ENCODE measurements at regions not wholly inside any gene's neighbourhood (a gene's known extent, or its start where the extent isn't known, plus 50 kb on each side); places are given as distances from the start of the nearest gene placed in this dataset.
A peak's percentile ranks its signal among the peaks of the same experiment; 100 is the strongest.
"Not testable (repeated sequence)": the region's sequence is repeated elsewhere in the genome, so short reads cannot be mapped to it uniquely, and the experiment has no call there.

DNA sequence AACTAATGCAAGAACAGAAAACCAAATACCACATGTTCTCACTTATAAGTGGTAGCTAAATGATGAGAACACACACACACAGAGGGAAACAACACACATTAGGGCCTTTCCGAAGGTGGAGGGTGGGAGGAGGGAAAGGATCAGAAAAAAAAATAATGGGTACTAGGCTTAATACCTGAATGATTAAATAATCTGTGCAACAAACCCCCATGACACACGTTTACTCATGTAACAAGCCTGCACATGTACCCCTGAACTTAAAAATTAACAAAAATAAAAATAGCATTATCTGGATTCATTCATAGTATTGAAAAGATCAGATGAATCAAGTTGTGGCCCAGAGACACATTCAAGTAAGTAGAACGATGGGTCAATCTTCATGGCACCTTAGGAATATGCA is 159.5 kb upstream of the POT1 start:
- Mint-ChIP-seq H3K9me3 (no peaks in the 10 kb centered on the region), H3K27me3 (ENCODE audit: low read depth) (no peaks in the 10 kb centered on the region), H3K4me1 (ENCODE audit: low read depth) (no peaks in the 10 kb centered on the region), H3K4me3 (no peak overlapping the region), H3K27ac (no peak overlapping the region), H3K36me3 (ENCODE audit: insufficient read depth in 2 of 2) (no peaks in the 10 kb centered on the region)
- no peak for DNase-seq
- ATAC-seq (replicated peaks in 1 of 2): no peak

DNA sequence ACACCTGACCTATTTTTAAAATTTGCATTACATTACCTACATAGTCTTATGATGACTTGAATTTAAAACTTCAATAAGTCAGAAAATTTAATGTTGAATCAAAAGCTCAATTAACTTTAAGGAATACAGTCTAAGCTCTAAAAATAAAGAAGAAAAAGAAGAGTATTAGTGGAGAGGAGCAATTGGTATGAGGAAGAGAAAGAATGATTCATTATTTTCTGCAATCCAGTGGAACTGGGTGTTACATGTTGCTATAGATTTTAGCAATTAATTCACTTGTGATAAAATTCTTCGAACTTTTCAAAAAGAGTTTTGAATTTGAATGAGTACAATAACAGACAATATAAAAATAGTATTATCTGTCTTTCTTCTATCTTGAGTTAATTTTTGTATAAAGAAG is 158.9 kb upstream of the POT1 start:
- Mint-ChIP-seq H3K36me3 (ENCODE audit: insufficient read depth in 2 of 2) (no peaks in the 10 kb centered on the region), H3K27me3 (ENCODE audit: low read depth) (no peaks in the 10 kb centered on the region), H3K9me3 (no peaks in the 10 kb centered on the region), H3K4me3 (no peak overlapping the region), H3K27ac (no peak overlapping the region), H3K4me1 (ENCODE audit: low read depth) (no peaks in the 10 kb centered on the region)
- DNase-seq: no peak
- no peak for ATAC-seq (replicated peaks in 1 of 2)

DNA sequence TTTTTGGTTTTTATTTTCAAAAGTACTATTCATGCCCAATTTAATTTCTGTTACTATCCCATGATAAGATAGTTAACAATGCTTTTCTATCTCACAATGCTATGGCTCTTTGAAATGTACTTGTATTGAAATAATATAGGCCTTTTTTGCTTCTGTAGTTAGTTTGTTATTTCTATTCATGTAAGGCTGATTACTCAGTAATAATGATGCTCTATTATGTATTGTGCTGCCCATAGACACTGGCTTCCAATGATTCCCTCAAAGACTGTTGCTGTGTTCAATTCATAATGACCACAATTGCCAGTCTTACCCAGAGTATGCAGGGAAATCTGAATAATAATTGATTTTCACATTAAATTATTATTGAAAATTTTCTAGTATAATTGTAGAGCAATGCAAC is 155.5 kb upstream of the POT1 start:
- H3K4me1 Mint-ChIP-seq (ENCODE audit: low read depth): no peaks in the 10 kb centered on the region
- no peaks in the 10 kb centered on the region for H3K36me3 Mint-ChIP-seq (ENCODE audit: insufficient read depth in 2 of 2)
- no peak overlapping the region for H3K4me3 Mint-ChIP-seq
- H3K9me3 Mint-ChIP-seq: no peaks in the 10 kb centered on the region
- DNase-seq: no peak
- no peak overlapping the region for H3K27ac Mint-ChIP-seq
- ATAC-seq (replicated peaks in 1 of 2): no peak
- no peaks in the 10 kb centered on the region for H3K27me3 Mint-ChIP-seq (ENCODE audit: low read depth)

DNA sequence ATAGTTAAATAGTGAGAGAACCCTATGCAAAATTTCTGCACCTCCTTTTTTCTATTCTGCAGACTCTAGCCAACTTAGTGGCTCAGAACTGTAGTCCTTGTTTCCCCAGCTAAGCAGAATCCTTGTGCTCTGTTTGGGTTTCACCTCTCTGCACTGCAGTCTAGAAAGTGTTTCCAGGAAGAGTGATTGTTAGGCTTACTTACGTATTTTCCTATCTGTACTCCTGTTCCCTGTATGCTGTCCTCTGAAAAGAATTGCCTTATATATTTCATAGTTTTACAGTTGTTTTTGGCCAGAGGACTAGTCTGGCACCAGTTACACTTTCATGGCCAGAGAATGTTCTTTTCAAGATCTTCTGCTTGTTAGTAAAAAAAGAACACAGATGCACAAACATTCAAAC is 154.6 kb upstream of the POT1 start:
- Mint-ChIP-seq H3K27me3 (ENCODE audit: low read depth) (no peaks in the 10 kb centered on the region), H3K9me3 (no peaks in the 10 kb centered on the region), H3K27ac (no peak overlapping the region), H3K4me3 (no peak overlapping the region), H3K36me3 (ENCODE audit: insufficient read depth in 2 of 2) (no peaks in the 10 kb centered on the region), H3K4me1 (ENCODE audit: low read depth) (no peaks in the 10 kb centered on the region)
- DNase-seq: no peak
- ATAC-seq (replicated peaks in 1 of 2): no peak

DNA sequence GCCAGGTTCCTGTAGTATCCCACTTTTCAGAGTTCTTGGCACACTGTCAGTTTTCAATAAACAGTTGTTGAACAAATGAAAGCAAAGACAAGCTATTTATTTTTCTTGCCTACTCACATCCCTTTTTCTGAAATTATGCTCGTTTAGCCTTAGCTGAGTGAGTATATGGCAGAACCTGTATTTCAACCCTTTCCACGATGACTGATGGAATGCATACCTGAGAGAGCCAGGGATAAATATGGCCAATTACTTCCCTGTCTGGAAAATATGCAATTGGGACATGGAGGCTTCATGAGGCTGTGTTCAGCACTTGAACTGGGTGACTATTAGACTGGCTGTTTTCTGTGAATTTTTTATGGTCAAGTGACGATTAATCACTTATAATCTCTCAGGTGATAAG is 144.5 kb upstream of the POT1 start:
- Mint-ChIP-seq H3K4me3 (no peak overlapping the region), H3K9me3 (peaks cover 6 to 10% of the 10 kb centered on the region in 2 donors), H3K36me3 (ENCODE audit: insufficient read depth in 2 of 2) (peaks cover 1 to 2% of the 10 kb centered on the region in 2 donors), H3K27ac (no peak overlapping the region), H3K4me1 (ENCODE audit: low read depth) (no peaks in the 10 kb centered on the region), H3K27me3 (ENCODE audit: low read depth) (no peaks in the 10 kb centered on the region)
- no peak for ATAC-seq (replicated peaks in 1 of 2)
- no peak for DNase-seq

DNA sequence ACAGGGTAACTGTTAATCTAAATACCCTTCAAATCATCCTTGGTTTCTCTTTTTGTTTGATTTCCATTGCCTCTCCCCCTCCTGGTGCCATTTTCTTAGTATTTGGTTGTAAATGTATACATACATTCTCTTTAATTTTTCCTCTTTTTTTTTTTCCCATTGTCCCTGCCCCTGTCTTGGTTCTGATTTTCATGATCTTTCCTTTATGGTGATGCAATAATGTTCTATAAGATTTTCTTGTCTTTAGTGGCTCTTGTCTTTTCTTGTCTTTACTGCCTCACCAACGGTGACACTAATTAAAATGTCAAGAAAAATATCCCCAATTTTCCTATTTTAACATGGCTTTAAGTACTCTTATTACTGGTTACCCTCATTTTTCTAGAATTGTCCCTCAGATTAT is 135.9 kb upstream of the POT1 start:
- H3K4me1 Mint-ChIP-seq (ENCODE audit: low read depth): no peaks in the 10 kb centered on the region

DNA sequence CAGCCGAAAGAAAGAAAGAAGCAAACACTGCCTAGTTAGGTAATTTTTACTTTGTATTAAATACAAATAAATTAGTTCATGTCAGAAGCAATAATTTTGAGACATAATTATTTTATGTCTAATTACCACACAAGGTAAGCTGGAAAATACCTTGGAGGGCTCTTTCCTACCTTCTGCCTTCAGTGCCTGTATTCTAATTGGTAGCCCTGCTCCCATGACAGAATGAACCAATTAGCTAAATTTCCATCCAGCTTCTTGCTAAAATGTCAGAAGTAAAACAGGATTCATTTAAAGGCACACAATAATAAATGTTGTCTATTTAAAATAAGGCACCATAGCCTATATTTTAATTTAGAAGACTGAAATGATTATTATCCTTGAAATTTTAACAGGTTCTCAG is 135.4 kb upstream of the POT1 start:
- Mint-ChIP-seq H3K27me3 (ENCODE audit: low read depth) (no peaks in the 10 kb centered on the region), H3K36me3 (ENCODE audit: insufficient read depth in 2 of 2) (no peaks in the 10 kb centered on the region), H3K4me1 (ENCODE audit: low read depth) (no peaks in the 10 kb centered on the region), H3K27ac (no peak overlapping the region), H3K4me3 (no peak overlapping the region), H3K9me3 (no peaks in the 10 kb centered on the region)
- DNase-seq (no peak), ATAC-seq (replicated peaks in 1 of 2) (no peak)

More for the DNA sequence above, 135.9 kb upstream of the POT1 start:
- H3K4me3 Mint-ChIP-seq: no peak overlapping the region
- no peaks in the 10 kb centered on the region for H3K27me3 Mint-ChIP-seq (ENCODE audit: low read depth)
- DNase-seq (no peak), ATAC-seq (replicated peaks in 1 of 2) (no peak)
- no peak overlapping the region for H3K27ac Mint-ChIP-seq
- no peaks in the 10 kb centered on the region for H3K9me3 Mint-ChIP-seq
- H3K36me3 Mint-ChIP-seq (ENCODE audit: insufficient read depth in 2 of 2): no peaks in the 10 kb centered on the region

DNA sequence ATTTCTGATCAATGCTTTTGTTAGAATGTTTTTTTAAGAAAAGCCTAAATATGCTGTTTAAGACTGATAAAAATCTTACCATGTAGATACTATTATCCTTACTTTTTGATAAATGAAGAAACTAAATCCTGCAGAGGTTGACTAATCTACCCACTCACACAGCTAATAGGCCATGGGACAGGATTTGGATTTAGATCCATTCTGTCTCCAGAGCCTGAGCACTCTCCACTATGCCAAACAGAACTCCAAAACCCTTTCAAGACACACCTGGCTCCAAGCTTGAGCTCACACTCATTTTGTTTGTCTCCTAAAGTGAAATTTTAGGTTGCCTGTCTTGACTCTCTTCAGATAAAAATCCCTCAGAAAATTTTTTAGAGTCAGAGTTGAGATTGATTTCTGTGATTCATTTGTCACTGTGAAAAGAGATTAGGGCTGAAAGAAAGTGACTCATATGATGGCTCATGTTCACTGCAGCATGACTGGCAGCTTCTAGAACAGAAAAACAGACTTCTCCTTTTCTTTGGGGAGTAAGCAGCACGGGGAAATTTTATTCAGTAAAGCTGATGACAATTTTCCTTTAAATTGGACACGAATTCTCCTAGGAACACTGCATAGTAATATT is 132.3 kb upstream of the POT1 start:
- DNase-seq (no peak), ATAC-seq (replicated peaks in 1 of 2) (peak; percentile 43 to 58)
- no peak overlapping the region for H3K4me3 Mint-ChIP-seq
- H3K36me3 Mint-ChIP-seq (ENCODE audit: insufficient read depth in 2 of 2): no peaks in the 10 kb centered on the region
- H3K27me3 Mint-ChIP-seq (ENCODE audit: low read depth): no peaks in the 10 kb centered on the region
- H3K27ac Mint-ChIP-seq: no peak overlapping the region
- no peaks in the 10 kb centered on the region for H3K9me3 Mint-ChIP-seq
- H3K4me1 Mint-ChIP-seq (ENCODE audit: low read depth): no peaks in the 10 kb centered on the region

DNA sequence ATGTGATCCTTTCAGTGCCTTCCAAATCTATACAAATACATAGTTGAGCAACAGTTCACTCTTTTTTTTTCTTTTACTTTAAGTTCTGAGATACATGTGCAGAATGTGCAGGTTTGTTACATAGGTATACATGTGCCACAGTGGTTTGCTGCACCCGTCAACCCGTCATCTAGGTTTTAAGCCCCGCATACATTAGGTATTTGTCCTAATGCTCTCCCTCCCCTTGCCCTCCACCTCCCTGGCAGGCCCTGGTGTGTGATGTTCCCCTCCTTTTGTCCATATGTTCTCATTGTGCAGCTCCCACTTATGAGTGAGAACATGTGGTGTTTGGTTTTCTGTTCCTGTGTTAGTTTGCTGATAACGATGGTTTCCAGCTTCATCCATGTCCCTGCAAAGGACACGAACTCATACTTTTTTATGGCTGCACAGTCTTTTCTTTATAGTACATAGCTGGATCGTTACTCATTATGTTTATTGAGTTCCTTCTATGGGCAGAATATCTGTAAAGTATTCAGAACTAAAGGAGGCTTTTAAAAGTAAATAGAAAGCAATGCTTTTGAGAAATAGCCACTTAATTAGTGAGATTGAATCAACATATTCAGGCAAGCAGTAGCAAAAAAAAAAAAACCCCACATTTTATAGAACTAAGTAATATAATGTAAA is 131.6 kb upstream of the POT1 start:
- H3K4me3 Mint-ChIP-seq; H3K4me1 Mint-ChIP-seq (ENCODE audit: low read depth); H3K27me3 Mint-ChIP-seq (ENCODE audit: low read depth); ATAC-seq (replicated peaks in 1 of 2); H3K27ac Mint-ChIP-seq; DNase-seq; H3K9me3 Mint-ChIP-seq; H3K36me3 Mint-ChIP-seq (ENCODE audit: insufficient read depth in 2 of 2): not testable (repeated sequence)

DNA sequence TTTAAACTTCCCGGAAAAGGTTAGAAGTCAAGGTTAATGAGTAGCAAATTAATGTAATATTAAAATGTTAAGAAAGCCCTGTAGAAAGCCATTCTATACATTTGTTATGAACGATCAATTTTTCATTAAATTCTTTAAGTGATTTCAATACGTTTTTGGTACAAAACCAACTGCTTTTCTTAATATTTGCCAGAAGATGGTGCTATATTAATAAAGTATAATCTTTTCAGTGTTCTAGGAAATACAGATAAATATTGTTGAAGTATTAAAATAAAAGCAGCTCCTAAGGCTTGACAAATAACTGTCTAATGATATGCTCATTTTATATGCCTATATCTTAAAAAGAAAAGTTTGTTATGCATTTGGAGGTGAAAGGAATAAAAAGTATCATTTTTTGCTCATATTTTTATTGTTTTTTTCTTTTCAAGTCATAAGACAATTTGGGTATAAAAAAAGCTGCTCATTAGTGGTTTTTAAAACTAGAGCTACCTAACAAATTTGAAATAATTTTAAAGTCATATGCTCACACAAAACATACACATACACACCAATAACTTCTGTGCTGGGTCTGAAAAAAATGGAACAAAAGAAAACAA is 130.3 kb upstream of the POT1 start:
- ATAC-seq (replicated peaks in 1 of 2) (no peak), DNase-seq (no peak)
- Mint-ChIP-seq H3K27ac (no peak overlapping the region), H3K36me3 (ENCODE audit: insufficient read depth in 2 of 2) (no peaks in the 10 kb centered on the region), H3K4me1 (ENCODE audit: low read depth) (no peaks in the 10 kb centered on the region), H3K4me3 (no peak overlapping the region), H3K27me3 (ENCODE audit: low read depth) (no peaks in the 10 kb centered on the region), H3K9me3 (no peaks in the 10 kb centered on the region)

DNA sequence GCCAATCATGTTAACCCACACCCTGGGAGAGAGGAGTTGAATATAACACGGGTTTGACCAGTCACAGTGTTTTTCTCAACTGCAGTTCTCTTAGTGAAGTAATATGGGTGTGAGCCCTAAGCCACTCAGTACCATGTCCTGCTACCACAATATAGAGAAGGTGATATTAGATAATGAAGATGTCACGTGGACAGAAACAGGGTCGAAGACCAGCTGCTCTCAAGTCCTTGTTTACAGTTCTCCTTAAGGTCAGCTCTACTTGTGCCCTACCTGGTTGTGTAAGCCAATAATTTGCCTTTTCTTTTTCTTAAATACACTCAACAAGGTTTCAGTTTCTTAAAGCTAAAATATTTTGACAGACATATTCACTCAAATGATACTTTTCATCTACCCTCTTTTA is 128.3 kb upstream of the POT1 start:
- Mint-ChIP-seq H3K36me3 (ENCODE audit: insufficient read depth in 2 of 2) (no peaks in the 10 kb centered on the region), H3K4me1 (ENCODE audit: low read depth) (no peaks in the 10 kb centered on the region), H3K9me3 (no peaks in the 10 kb centered on the region), H3K27ac (no peak overlapping the region), H3K27me3 (ENCODE audit: low read depth) (no peaks in the 10 kb centered on the region), H3K4me3 (no peak overlapping the region)
- DNase-seq (no peak), ATAC-seq (replicated peaks in 1 of 2) (no peak)

DNA sequence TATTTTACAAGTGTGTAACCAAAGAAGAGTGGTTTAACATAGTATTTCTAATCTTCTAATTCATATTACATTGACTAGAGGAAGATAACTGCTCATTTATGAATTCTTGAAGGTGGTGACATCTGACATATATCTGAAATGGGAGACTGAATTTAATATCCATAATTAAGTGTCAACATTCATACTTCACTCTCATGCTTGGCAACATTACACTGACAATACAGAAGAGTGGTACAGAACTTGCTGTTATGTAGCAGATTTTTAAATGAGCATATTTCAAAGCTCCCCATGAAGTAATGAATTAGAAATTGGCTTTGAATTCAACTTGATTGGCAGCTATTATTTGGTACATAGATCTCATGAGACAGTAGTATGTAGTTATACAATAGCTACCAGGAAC is 125.8 kb upstream of the POT1 start:
- DNase-seq: no peak
- no peak overlapping the region for H3K27ac Mint-ChIP-seq
- no peaks in the 10 kb centered on the region for H3K4me1 Mint-ChIP-seq (ENCODE audit: low read depth)
- no peaks in the 10 kb centered on the region for H3K27me3 Mint-ChIP-seq (ENCODE audit: low read depth)
- no peak overlapping the region for H3K4me3 Mint-ChIP-seq
- no peak for ATAC-seq (replicated peaks in 1 of 2)
- no peaks in the 10 kb centered on the region for H3K9me3 Mint-ChIP-seq
- H3K36me3 Mint-ChIP-seq (ENCODE audit: insufficient read depth in 2 of 2): no peaks in the 10 kb centered on the region

DNA sequence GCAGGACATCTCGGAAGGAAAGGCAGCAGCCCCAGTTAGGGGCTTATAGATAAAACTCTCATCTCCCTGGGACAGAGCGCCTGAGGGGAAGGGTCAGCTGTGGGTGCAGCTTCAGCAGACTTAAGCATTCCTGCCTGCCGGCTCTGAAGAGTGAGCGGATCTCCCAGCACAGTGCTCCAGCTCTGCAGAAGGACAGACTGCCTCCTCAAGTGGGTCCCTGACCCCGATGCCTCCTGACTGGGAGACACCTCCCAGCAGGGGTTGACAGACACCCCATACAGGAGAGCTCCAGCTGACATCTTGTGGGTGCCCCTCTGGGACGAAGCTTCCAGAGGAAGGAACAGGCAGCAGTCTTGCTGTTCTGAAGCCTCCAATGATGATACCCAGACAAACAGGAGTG is 117.1 kb upstream of the POT1 start:
- H3K4me1 Mint-ChIP-seq (ENCODE audit: low read depth): no peaks in the 10 kb centered on the region
- H3K27ac Mint-ChIP-seq: no peak overlapping the region
- ATAC-seq (replicated peaks in 1 of 2) (no peak), DNase-seq (no peak)
- H3K36me3 Mint-ChIP-seq (ENCODE audit: insufficient read depth in 2 of 2): peaks cover 0 to 3% of the 10 kb centered on the region in 2 donors
- H3K9me3 Mint-ChIP-seq: peaks cover 8 to 13% of the 10 kb centered on the region in 2 donors
- no peaks in the 10 kb centered on the region for H3K27me3 Mint-ChIP-seq (ENCODE audit: low read depth)
- H3K4me3 Mint-ChIP-seq: no peak overlapping the region

DNA sequence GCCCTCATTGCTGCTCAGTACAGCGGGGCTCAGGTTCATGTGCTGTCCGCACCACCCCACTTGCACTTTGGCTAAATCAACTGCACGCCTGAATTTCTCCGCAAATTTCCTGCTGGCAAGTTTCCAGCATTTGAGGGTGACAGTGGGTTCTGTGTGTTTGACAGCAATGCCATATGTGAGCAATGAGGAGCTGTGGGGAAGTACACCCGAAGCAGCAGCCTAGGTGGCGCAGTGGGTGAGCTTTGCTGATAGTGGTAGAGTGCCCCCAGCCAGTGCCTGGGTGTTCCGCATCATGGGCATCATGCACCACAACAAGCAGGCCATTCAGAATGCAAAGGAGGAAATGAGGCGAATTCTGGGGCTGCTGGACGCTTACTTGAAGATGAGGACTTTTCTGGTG is 103.9 kb upstream of the POT1 start:
- no peak overlapping the region for H3K27ac Mint-ChIP-seq
- H3K27me3 Mint-ChIP-seq (ENCODE audit: low read depth): no peaks in the 10 kb centered on the region
- no peaks in the 10 kb centered on the region for H3K36me3 Mint-ChIP-seq (ENCODE audit: insufficient read depth in 2 of 2)
- no peak overlapping the region for H3K4me3 Mint-ChIP-seq
- ATAC-seq (replicated peaks in 1 of 2): no peak
- no peak for DNase-seq
- H3K9me3 Mint-ChIP-seq: no peaks in the 10 kb centered on the region
- H3K4me1 Mint-ChIP-seq (ENCODE audit: low read depth): no peaks in the 10 kb centered on the region
